B cell (primary cell): ENCODE measurements at regions not wholly inside any gene's neighbourhood (a gene's known extent, or its start where the extent isn't known, plus 50 kb on each side); places are given as distances from the start of the nearest gene placed in this dataset.

ENCODE experiments used
- EZH2 ChIP-seq: IDR thresholded peaks from 2 replicates; pipeline ENCODE4 v1.6.1; 2012; ENCODE audit warnings: borderline replicate concordance, low read depth, mild to moderate bottlenecking, moderate library complexity, low read length; ENCODE audit not compliant: insufficient read depth, poor library complexity, severe bottlenecking
- TF ChIP-seq, protein P1 (sequence below): fragments of 200-600 bp; IDR thresholded peaks from one replicate; pipeline ENCODE4 v1.8.0; 2022; ENCODE audit warnings: antibody characterized with exemption, mild to moderate bottlenecking

DNA sequence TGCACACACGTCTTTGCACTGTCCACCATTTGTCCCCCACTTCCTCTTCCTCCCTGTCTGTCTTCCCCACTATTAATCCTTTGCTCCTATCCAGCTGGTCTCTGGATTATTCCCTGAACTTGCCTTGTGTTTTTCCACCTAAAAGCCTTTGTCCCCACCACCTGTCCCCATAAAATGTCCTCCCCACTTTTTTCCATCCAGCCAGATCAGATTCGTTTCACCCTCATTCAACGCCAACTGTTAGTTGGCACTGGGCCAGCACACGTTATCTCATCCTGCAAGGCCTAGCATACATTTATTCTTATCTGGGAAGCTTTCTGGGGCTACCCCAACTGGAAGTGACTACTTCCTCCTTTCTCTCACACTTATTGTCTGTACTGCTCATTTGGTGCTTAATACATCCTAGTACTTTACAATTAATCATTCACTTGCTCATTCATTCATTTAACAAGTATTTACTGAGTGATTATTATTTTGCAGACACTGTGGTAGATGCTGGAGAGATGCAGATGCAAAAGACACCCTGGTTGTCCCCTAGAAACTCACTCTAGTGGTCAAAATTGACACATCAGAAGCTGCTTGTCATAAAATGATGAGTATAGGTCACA lies 96.2 kb downstream of the RASSF10 start:
- TF ChIP-seq, protein P1, sequence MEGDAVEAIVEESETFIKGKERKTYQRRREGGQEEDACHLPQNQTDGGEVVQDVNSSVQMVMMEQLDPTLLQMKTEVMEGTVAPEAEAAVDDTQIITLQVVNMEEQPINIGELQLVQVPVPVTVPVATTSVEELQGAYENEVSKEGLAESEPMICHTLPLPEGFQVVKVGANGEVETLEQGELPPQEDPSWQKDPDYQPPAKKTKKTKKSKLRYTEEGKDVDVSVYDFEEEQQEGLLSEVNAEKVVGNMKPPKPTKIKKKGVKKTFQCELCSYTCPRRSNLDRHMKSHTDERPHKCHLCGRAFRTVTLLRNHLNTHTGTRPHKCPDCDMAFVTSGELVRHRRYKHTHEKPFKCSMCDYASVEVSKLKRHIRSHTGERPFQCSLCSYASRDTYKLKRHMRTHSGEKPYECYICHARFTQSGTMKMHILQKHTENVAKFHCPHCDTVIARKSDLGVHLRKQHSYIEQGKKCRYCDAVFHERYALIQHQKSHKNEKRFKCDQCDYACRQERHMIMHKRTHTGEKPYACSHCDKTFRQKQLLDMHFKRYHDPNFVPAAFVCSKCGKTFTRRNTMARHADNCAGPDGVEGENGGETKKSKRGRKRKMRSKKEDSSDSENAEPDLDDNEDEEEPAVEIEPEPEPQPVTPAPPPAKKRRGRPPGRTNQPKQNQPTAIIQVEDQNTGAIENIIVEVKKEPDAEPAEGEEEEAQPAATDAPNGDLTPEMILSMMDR = no peak
- TF ChIP-seq EZH2 = no peak
